ENCODE measurements at regions not wholly inside any gene's neighbourhood (a gene's known extent, or its start where the extent isn't known, plus 50 kb on each side); places are given as distances from the start of the nearest gene placed in this dataset.

DNA sequence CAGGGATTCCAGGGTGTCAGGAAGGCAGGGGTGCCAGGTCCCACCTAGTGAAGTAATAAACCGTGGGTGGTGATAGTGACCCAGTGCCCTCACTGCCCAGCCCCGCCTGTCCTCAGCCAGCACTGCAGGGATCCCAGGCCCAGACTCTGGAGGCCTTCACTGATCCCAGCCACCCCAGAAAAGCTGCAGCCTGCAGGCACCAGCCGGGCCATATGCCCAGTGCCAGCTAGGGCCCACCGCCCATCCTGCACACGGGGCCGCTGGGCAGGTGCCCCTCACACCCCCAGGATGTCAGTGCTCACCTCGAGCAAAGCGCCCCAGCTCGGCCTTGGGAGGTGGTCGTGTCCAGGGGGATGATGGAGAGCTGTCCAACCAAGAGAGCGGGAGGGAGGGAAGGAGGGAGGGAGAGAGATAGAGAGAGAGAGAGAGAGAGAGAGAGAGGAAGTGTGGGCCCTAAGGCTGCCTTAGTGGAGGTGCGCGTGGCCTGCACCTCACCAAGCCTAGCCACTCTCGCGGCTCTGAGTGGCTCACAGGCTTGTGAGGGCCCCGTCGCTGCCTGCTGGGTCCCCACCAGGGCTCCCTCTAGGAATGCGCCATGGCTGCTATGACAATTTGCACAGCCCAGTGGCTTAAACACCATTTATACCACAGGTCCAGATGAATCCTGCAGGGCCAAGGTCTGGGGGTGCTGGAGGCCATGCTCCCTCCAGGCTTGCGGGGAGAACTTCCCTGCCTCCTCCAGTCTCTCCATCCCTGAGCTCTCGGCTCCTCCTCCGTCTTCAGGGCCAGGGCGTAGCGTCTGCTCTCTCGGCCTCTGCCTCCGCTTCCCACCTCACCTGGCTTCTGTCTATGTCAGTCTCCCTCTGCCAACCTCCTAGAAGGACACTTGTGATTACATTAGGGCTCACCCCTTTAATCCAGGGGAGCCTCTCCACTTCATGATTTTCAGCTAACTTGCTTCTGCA is 401.0 kb downstream of the TMEM121 start (continued):
- no peak for TF ChIP-seq SUZ12 (IDR thresholded peaks at IDR 0.05; ENCODE audit: low read length)
- TF ChIP-seq JUND (IDR thresholded peaks at IDR 0.05; ENCODE audit: low read length), result no peak
- TF ChIP-seq BCL11A (IDR thresholded peaks at IDR 0.05; ENCODE audit: low read depth in 2 of 2, low read length in 2 of 2), result no peak
- no peak for TF ChIP-seq CBX8 (IDR thresholded peaks at IDR 0.05; ENCODE audit: borderline replicate concordance, low read depth, low read length)
- TF ChIP-seq SP2 (IDR thresholded peaks at IDR 0.05; ENCODE audit: low read length), result no peak
- TF ChIP-seq JUN (IDR thresholded peaks at IDR 0.05; ENCODE audit: low read depth, low read length), result no peak
- TF ChIP-seq EGR1 (IDR thresholded peaks at IDR 0.05; ENCODE audit: borderline replicate concordance, low read depth, low read length), result no peak
- no peak for TF ChIP-seq CHD1 (IDR thresholded peaks at IDR 0.05; ENCODE audit: low read depth, low read length)
- no peak for TF ChIP-seq YY1 (IDR thresholded peaks at IDR 0.05; ENCODE audit: low read depth, low read length)
- no peak for TF ChIP-seq E2F6 (IDR thresholded peaks at IDR 0.05)

All from H1 (cell line).